GM13977 (cell line): ENCODE measurements at regions not wholly inside any gene's neighbourhood (a gene's known extent, or its start where the extent isn't known, plus 50 kb on each side); places are given as distances from the start of the nearest gene placed in this dataset.
"Not testable (repeated sequence)": the region's sequence is repeated elsewhere in the genome, so short reads cannot be mapped to it uniquely, and the experiment has no call there.

ENCODE experiments used
- DNase-seq: peaks from one replicate; pipeline ENCODE4 v3.0.0; 2012; ENCODE audit warnings: low spot score
- CTCF ChIP-seq: IDR thresholded peaks from 2 replicates; pipeline ENCODE4 v1.5.1; 2012; ENCODE audit warnings: mild to moderate bottlenecking, control low read depth; ENCODE audit not compliant: insufficient read depth; ENCODE audit errors: extremely low read depth, missing control alignments
- in situ Hi-C: fragments of 300-500 bp; cut with MboI; formaldehyde crosslinking; loops from one replicate; pipeline ENCODE4 v1.12.0; 2022; ENCODE audit warnings: low sequenced_read_pairs, low pct_unique_long_range_greater_than_20kb, mixed read lengths, inconsistent platforms; ENCODE audit not compliant: unreplicated experiment

- in situ Hi-C loops, result no loop called here
- no peak for DNase-seq
These were observed 64.0 kb downstream of the TBR1 start for GRCh38 chr2:161480123-161480522.

GRCh38 chr2:161481619-161482018 lies 65.5 kb downstream of the TBR1 start:
- TF ChIP-seq CTCF, result no peak
- in situ Hi-C loops, result no loop called here
- DNase-seq, result no peak

More at GRCh38 chr2:161480123-161480522, 64.0 kb downstream of the TBR1 start:
- TF ChIP-seq CTCF, result no peak

- in situ Hi-C loops, result no loop called here
- TF ChIP-seq CTCF, result no peak
- no peak for DNase-seq
These were observed 68.0 kb downstream of the TBR1 start for GRCh38 chr2:161484061-161484460.

- DNase-seq, result no peak
- in situ Hi-C loops, result no loop called here
- TF ChIP-seq CTCF, result no peak
These were observed 70.0 kb downstream of the TBR1 start for GRCh38 chr2:161486111-161486510.

- in situ Hi-C loops, result no loop called here
- DNase-seq, result no peak
- no peak for TF ChIP-seq CTCF
These were observed 72.1 kb downstream of the TBR1 start for GRCh38 chr2:161488131-161488699.

GRCh38 chr2:161488879-161489278 lies 72.8 kb downstream of the TBR1 start:
- no peak for DNase-seq
- no peak for TF ChIP-seq CTCF
- in situ Hi-C loops, result no loop called here

- DNase-seq, in situ Hi-C loops: not testable (repeated sequence)
These were observed 85.0 kb downstream of the TBR1 start for GRCh38 chr2:161500892-161501610.

GRCh38 chr2:161502279-161502678 lies 86.2 kb downstream of the TBR1 start:
- in situ Hi-C loops, DNase-seq: not testable (repeated sequence)

GRCh38 chr2:161504628-161505289 lies 88.7 kb downstream of the TBR1 start:
- in situ Hi-C loops, DNase-seq: not testable (repeated sequence)

- in situ Hi-C loops, result not testable (repeated sequence)
These were observed 89.4 kb downstream of the TBR1 start for GRCh38 chr2:161505466-161505865.

More at GRCh38 chr2:161505466-161505865, 89.4 kb downstream of the TBR1 start:
- not testable (repeated sequence) for DNase-seq
